NCI-H748 treated with DMSO at 0.1 percent for 48 hours (cell line): ENCODE measurements at regions not wholly inside any gene's neighbourhood (a gene's known extent, or its start where the extent isn't known, plus 50 kb on each side); places are given as distances from the start of the nearest gene placed in this dataset.
"Not testable (repeated sequence)": the region's sequence is repeated elsewhere in the genome, so short reads cannot be mapped to it uniquely, and the experiment has no call there.

Source experiments
- DNase-seq: peaks from one replicate; lab custom pipeline; 2025; lab: John Stamatoyannopoulos, UW

DNA sequence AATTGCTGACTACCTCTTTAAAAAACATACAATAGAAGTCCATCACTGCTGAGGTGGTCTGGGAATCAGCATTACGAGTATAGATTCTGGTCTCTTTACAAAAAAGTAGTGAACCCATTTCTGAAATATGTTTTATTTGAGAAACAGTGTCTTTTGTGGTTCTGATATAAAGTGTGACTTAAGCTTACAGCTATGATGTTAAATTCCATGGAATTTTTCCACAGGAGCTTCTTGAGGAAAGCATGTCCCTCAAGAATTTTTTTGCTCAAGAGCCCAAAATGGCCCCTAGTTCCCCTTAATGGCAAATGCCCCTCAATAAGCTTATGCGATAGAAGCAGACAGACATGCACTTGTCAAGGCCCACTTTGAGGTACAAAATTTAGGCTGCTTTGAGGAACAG is 265.7 kb downstream of the FAM170A start:
- no peak for DNase-seq

DNA sequence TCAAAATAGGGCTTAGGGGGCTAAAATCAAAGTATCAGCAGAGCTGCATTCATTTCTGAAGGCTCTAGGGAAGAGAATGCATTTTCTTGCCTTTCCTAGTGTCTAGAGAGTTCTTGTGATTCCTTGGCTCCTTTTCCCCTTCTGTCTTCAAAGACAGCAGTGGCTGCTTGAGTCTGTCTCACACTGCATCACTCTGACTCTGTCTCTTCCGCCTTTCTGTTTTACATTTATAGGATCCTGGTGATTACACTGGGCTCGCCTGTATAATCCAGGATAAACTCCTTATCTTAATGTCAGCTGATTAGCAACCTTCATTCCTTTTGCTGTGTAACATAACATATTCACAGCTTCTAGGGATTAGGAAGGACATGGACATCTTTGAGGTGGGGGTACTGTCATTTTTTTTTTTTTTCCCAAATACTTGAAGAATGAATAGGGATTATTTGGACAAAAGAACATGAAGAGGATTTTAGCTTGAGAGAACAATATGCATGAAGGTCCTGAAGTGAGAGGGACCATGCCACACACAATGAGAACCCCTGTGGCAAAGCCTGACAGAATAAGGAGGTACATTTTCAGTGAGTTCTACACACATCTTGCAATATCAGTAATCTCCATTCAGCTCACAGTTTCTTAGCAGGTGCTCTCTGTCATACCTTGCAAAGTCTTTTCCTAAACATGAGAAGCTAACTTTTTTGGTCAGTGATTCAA is 267.6 kb downstream of the FAM170A start:
- no peak for DNase-seq

DNA sequence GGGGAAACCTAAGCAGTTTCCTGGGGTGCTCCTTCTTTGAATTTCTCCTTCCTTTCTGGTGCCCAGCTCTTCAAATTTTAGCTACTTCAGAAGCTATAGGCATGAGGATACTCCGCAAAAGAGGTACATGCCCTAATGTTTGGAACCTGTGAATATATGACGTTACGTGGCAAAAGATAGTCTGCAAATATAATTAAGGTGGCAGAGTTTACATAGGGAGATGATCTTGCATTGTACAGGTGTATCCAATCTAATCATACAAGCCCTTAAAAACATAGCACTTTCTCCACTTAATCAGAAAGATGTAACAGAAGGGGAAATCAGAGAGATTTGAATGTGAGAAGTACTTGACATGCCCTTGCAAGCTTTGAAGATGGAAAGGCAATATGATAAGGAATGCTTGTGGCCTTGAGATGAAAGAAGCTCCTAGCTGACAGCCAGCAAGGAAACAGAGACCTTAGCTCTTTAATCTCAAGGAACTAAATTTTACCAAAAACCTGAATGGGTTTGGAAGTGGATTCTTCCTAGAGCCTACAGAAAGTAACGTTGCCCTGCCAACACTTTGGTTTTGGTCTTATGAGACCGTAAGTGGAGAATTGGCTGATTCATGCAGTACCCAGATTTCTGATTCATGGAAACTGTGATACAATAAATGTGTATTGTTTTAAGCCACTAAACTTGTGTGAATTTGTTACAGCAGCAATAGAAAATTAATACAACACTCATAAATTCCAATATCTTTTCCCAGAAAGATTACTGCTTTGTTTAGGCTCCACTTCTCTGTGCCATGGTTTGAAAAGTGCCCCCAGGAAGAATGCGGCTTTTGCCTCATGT is 268.4 kb downstream of the FAM170A start:
- DNase-seq, result no peak

DNA sequence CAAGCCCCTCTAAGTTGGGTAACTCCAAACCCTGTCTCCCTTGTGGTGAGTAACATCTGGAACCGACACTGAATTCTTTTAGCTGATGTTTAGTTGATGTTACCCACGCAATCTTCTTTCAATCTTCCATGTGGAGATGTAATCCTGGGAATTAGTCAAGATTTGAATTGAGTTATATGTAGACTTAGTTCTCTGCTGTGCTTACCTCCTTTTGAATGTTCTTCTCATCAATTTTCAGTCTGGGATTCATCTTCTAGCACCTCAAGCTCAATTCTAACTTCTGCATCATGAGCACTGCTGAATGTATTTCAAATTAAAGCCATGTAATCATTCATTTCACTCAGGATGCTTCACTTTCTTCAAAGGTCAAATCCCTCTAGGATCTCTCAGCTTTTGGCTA is 270.6 kb downstream of the FAM170A start:
- DNase-seq, result no peak

DNA sequence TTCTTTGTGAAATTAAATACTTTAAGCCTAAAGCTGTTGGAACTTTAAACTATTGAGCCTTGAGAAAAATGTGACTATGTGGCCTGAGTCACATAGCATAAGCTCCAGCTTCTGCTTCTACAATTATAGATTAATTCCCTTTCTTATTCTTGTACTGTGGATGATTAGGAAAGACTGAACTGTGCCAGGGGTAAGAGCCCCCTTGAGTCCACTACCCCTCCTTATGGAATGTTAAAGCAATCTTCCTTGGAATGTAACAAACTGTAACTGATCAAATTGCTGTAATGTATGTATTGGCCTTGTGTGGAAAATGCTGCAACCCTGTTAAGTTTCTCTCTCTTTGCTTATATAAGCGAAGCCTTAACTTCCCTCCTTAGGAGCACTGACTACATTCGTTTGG is 273.2 kb downstream of the FAM170A start:
- DNase-seq, result no peak

DNA sequence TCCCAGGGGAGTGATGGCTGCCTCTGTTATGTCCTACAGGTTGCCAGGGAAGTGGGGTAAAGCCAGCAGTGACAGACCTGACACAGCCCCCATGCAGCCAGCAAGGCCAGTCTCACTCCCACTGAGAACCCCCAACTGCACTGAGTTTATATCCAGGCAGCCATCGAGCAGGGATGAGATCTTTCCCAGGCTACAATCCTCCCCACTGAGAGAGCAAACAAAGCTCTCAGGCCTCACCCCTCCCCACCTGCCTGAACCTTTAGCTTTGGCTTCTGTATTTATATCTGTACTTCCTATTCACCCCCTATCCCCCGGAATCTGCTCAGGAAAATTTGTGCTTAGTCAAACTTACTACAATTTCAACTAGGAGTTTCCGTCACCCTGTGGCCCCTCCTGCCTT is 284.1 kb downstream of the FAM170A start:
- no peak for DNase-seq

DNA sequence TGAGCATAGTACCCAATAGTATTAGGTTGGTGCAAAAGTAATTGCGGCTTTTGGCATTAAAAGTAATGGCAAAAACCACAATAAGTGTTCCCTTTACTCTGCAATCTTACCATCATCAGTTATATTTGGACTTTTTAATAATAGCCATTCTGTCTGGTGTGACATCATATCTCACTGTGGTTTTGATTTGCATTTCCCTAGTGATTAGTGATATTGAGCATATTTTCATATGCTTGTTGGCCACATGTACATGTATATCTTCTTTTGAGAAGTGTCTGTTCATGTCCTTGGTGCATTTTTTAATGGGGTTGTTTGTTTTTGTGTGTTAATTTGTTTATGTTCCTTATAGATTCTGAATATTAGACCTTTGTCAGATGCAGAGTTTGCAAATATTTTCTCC is 289.9 kb downstream of the FAM170A start:
- DNase-seq, result no peak

DNA sequence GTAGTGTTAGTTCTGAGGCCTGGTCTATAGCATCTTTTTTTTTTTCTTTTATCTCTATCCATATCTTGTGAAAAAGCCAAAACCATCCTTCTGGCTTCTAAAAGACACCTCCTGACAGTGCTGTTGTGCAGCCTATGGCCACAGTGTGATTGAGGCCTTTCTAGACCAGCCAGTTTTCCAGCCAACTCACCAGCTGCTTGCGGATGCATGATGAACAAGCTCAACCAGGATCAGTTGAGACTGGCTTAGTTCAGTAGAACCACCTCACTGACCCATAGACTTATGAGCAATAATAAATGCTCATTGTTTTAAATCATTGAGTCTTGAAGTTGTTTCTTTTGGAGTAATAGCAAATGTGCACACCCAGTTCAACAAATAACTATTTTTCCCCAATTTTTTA is 296.9 kb downstream of the FAM170A start:
- no peak for DNase-seq

DNA sequence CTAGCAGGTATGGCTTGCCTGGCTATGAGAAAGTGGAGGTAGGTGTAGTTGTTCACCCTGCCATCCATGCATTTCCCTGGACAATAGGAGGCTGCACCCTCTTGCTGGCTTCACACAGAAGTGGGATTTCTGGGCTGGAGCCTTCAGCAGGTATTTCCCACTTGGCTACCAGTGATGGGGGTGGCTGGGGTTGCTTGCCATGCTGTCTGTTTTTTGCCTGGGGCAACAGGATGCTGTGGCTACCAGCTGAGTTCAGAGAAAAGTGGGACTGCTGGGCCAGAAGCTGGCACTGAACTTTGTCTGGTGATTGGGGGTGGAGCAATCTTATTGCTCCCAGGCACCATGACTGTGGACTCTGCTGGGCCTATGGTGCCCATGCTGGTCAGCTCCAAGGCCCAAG is 299.6 kb downstream of the FAM170A start:
- no peak for DNase-seq

DNA sequence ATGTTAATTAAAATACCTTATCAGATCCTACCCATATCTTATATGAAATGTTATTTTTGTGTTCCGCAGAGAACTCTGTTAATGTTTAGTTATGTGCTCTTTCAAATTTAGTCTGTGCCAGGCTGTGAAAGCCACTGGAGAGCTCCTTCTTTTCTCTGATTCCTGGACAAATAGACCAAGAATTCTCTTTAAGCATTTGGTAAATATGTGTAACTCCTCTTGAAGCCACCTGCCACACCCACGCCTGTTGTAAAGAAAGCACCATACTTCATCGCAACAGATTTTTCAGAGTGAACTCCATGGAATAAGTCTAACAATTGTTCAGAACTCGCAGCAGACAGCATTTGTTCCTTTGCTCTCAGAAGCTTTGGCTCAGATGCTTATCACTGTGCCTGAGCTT is 301.1 kb downstream of the FAM170A start:
- DNase-seq, result no peak

DNA sequence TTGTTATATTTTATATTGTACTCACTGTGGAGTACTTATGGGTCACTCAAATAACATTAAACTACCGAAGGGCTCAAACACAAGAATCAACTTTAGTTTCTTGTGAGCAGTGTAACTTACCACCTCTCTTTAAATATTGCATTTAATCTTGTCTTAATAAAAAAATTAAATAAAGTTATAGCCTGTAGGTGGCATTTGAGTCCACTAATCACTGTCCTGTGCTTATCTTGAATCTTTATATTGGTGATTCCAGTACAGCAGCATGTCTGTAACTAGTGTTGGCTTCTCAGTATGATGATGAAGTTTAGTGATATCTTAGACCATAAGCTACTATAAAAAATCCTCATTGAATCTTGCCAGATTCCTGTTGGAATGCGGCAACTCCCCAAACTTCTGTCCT is 313.8 kb downstream of the FAM170A start:
- DNase-seq, result no peak

DNA sequence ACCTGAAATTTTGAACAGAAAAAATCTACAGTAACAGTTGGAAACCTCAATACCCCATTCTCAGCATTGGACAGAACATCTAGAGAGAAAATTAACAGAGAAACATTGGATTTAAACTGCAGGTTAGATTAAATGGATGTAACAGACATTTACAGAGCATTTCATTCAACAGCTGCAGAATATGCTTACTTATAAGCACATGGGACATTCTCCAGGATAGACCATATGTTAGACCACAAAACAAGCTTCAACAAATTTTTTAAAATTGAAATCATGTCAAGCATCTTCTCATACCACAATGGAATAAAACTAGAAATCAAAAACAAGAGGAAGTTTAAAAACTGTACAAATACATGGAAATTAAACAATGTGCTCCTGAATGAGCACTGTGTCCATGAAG is 316.3 kb downstream of the FAM170A start:
- DNase-seq, result no peak

DNA sequence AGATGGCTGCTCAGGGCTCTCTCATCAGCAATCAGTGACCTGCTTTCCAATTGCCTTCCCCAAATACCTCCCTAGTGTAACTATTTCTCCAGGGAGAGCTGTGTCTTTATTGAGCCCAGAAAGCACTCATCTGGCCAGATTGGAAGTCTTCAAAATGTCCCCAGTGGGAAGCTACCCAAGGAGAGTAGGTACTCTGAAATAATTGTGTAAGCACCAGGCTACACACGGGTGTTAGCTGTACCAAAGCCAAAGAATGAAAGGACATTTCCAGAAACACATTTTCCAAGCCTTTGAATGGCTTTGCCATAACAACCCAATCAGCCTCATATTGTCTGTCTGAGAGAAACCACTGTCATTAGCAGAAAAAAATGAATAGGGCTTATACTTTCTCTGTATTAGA is 318.8 kb downstream of the FAM170A start:
- no peak for DNase-seq

DNA sequence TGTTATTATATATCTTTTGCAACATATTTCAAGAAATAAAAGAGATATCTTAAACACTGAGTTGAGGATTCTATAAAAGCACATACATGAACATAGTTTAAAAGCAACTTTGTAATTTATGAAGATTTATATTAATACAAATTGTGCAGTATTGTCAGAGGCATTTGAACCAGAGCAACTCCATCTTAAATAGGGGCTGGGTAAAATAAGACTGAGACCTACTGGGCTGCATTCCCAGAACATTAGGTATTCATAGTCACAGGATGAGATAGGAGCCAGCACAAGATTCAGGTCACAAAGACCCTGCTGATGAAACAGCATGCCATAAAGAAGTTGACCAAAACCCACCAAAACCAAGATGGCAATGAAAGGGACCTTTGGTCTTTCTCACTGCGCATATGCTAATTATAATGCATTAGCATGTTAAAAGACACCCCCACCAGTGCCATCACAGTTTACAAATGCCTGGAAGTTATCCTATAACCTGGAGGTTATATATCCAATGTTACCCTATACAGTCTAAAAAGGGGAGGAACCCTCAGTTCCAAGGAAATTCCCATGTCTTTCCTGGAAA is 320.2 kb downstream of the FAM170A start:
- DNase-seq, result no peak

DNA sequence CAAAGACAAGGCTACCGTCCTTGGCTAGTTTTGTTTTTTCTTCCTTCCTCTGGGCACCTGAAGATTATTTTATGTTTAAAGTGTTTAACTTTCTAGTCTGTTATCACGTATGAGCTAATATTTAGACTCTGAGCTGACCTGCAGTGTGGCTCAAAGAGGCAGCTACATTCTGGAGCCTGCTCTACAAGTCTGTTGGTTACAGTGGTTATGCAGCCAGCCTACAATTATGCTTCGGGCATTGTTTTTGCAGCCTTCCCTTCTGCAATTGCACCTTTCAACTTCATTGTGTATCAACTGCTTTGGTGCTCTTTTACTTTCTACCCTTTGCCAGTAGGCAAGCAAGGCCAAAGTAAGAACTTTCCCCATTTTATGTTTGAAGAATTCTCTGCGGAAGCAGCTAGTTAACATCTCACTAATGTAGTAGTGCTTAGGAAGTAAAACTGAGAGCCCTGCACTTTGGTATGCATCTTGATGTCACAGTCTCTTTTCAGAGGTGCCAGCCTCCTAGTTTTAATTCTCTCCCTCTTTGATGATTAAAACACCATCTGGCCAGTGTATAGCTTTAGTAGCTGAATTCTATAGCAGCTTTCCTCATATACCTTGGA is 322.1 kb downstream of the FAM170A start:
- DNase-seq, result no peak

DNA sequence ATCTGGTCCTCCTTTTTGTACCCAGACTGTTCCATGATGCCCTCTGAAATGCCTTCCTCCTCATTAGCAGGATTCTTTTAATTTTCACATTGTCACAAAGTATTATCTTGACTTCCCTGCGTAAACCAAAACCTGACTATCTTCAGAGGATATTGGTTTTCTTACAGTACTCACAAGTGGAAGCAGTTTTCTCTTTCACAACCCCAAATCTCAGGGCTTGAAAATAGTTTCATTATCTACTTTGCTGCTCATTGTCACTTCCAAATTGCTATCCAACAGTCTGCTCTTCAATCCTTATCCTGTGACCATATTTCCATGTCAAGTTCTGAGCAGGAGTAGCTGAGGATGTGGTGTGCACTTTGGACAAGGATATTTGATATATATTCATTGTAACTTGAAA is 324.1 kb downstream of the FAM170A start:
- no peak for DNase-seq

DNA sequence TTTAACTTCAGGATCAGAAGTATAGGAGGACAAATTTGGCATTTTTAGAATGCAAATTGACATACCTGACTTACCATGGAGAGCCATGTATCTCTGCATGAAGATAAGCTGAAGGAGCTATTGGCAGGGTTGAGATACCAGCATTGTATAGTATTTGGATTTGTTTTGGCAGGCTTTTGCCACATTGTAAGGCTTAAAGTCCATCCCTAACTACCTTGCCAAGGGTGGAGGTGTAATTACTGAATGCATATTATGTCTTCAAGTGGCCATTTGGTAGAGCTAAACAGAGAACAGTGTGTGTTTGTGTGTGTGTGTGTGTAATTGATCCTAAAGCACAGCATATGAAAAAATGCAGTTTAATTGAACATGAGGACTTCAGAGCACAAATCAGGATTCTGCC is 324.7 kb downstream of the FAM170A start:
- no peak for DNase-seq

DNA sequence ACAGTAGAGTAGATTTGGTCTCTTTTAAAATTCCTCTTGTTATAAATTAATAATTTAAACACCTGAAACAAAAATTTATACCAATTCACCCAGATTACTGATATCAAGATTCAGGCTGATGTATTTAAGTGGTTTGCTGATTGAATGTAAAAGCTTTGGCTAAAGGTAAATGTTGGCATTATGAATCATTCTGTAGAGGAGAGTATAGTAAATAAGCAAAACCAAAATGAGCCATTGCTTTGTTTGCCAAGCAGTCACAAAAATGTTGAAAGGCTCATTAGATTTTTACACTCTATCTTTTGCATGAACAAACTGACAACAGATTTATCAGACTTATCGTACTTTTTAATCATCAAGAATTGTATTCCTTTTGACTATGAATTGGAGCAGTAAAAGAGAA is 332.6 kb downstream of the FAM170A start:
- DNase-seq, result no peak

DNA sequence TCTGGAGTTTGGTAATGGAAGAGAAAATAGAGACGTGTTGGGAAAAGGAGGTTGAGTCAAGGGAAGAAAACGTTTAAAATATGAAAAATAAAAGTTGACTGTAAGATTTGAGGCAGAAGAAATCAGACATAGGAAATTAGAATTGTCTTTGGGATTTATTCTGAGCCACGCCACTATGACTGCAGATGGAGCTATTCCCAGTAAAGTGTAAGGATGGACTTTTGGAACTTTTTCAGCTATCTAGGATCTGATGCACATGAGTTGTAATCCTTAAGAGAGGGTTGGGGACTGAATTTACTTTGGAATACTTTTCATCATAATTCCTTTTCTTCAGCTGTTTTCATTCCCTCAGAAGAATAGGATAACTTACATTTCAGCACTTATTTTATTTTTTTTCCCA is 336.7 kb downstream of the FAM170A start:
- DNase-seq, result no peak

DNA sequence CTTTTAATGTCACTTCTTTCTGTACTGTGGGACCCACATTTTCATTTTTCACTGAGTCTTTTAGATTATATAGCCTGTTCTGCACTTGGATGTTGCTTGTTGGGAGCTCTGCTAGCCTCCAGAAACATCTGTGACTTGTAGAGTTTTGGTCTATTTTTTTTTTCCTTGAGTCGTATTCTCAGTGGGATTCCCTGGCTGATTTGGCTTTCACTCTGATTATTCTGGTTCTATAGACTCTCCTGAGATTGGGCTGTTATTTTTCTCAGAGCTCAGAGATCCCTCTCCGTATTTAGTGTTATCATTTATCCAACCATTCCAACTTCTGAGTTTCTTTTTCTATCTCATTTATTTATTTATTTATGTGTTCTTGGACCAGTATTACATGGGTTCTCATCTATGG is 339.3 kb downstream of the FAM170A start:
- no peak for DNase-seq

DNA sequence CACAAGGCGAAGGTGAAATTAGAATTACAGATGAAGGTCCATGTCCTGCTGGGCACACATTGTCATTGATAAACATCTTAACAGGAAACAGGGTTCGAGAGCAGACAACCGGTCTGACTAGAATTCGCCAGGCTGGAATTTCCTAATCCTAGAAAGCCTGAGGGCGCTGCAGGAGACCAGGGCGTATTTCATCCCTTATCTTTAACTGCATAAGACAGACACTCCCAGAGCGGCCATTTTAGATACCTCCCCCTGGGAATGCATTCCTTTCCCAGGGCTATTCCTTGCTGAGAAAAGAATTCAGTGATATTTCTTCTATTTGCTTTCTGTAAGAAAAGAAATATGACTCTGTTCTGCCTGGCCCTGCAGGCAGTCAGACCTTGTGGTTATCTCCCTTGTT is 357.7 kb downstream of the FAM170A start:
- not testable (repeated sequence) for DNase-seq

DNA sequence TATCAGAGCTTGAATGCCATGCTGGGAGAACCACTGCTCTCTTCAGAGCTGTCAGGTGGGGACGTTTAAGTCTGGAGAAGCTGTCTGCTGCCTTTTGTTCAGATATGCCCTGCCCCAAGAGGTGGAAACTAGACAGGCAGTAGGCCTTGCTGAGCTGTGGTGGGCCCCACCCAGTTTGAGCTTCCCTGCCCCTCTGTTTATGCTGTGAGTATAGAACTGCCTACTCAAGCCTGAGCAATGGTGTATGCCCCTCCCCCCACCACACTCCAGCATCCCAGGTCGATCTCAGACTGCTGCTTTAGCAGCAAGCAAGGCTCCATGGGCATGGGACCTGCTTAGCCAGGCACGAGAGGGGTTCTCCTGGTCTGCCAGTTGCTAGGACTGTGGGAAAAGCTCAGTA is 362.3 kb downstream of the FAM170A start:
- no peak for DNase-seq

DNA sequence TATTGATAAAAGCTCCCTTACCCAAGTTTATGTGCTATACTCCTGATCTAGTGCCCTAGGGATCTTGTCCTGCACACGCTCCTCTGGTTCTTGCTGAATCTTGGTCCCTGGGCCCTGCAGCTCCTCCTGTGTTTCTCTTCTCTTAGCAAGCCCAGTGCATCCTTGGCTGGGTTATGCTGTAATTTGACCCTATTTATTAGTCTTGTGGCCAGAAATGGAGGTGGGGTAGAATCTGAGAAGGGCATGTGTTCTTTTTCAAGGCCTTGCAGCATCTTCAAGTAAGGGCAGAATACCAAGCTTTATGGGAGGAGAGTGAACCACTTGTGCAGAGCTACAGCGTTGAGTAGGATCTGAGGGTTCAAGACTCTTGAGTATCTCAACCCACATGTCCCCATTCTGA is 366.8 kb downstream of the FAM170A start:
- no peak for DNase-seq
